B cell (primary cell): ENCODE measurements at regions not wholly inside any gene's neighbourhood (a gene's known extent, or its start where the extent isn't known, plus 50 kb on each side); places are given as distances from the start of the nearest gene placed in this dataset.

Source experiments
- ATAC-seq: fragments of 200-7000 bp; cut with Tn5 transposase; one replicate; pipeline ENCODE4 v1.10.0; 2021; ENCODE audit warnings: low read depth, mild to moderate bottlenecking, moderate number of reproducible peaks, moderate library complexity
- CTCF ChIA-PET: fragments of 350-600 bp; sonication (Branson Sonifier 250); formaldehyde crosslinking; loops from one replicate; lab custom pipeline; 2021; ENCODE audit warnings: antibody characterized with exemption, inconsistent platforms; lab: Charles Lee
- POLR2A ChIA-PET: fragments of 350-600 bp; sonication (Branson Sonifier 250); formaldehyde crosslinking; loops from one replicate; lab custom pipeline; 2021; ENCODE audit warnings: antibody characterized with exemption; lab: Charles Lee
- DNase-seq: peaks from one replicate; pipeline ENCODE4 v3.0.0; 2013
- H2AFZ ChIP-seq: 2 replicates; pipeline ENCODE4 v1.6.1; 2012; ENCODE audit warnings: mild to moderate bottlenecking, low read depth, low read length; ENCODE audit not compliant: insufficient read depth, poor library complexity, severe bottlenecking
- H3K27ac ChIP-seq, 2 donors: 1 replicate in 1 of 2; 2 replicates in 1 of 2; pipeline ENCODE4 v1.5.1; 2012 to 2013; ENCODE audit warnings: low read length in 2 of 2, mild to moderate bottlenecking in 2 of 2, moderate library complexity in 1 of 2
- H3K27me3 ChIP-seq, 4 experiments: fragments of 200-600 bp in 1 of 4; sonication (generic) in 1 of 4; replicated peaks in 1 of 4; 1 replicate in 2 of 4; 2 replicates in 2 of 4; pipeline versions ENCODE4 v1.6.1 to v1.7.0; 2013 to 2016; ENCODE audit warnings: low read length in 3 of 4, mild to moderate bottlenecking in 2 of 4, mixed read lengths in 1 of 4, moderate library complexity in 1 of 4; ENCODE audit not compliant: insufficient read depth in 4 of 4, control insufficient read depth in 3 of 4; ENCODE audit errors: control extremely low read depth in 1 of 4
- H3K36me3 ChIP-seq, 2 experiments: replicated peaks in 1 of 2; 1 replicate in 1 of 2; 2 replicates in 1 of 2; pipeline versions ENCODE4 v1.6.1 to v1.7.1; 2013; ENCODE audit warnings: low read length in 1 of 2; ENCODE audit not compliant: insufficient read depth in 2 of 2, control insufficient read depth in 1 of 2; ENCODE audit errors: control extremely low read depth in 1 of 2, extremely low read depth in 1 of 2
- H3K4me1 ChIP-seq, 2 donors: fragments of 200-600 bp in 1 of 2; sonication (generic) in 1 of 2; 1 replicate in 1 of 2; 2 replicates in 1 of 2; pipeline versions ENCODE4 v1.5.1 to v1.6.1; 2013 to 2017; ENCODE audit warnings: low read length in 2 of 2; ENCODE audit not compliant: control insufficient read depth in 2 of 2, insufficient read depth in 2 of 2
- H3K4me2 ChIP-seq: replicated peaks from 2 replicates; pipeline ENCODE3; 2012; ENCODE audit warnings: mild to moderate bottlenecking, low read depth, low read length; ENCODE audit not compliant: poor library complexity, severe bottlenecking
- H3K4me3 ChIP-seq, 5 experiments: fragments of 200-600 bp in 1 of 5; sonication (generic) in 1 of 5; 1 replicate in 3 of 5; 2 replicates in 2 of 5; pipeline versions ENCODE4 v1.5.1 to v1.7.0; 2011 to 2016; ENCODE audit warnings: low read length in 4 of 5, mild to moderate bottlenecking in 4 of 5, low read depth in 2 of 5, control low read depth in 1 of 5, moderate library complexity in 1 of 5; ENCODE audit not compliant: insufficient read depth in 1 of 5; ENCODE audit errors: control extremely low read depth in 1 of 5, extremely low read depth in 1 of 5
- H3K79me2 ChIP-seq: fragments of 200-600 bp; sonication (generic); one replicate; pipeline ENCODE4 v1.6.0; 2016; ENCODE audit warnings: low read length; ENCODE audit not compliant: control insufficient read depth, insufficient read depth
- H3K9ac ChIP-seq: fragments of 200-600 bp; sonication (generic); 2 replicates; pipeline ENCODE4 v1.6.1; 2017; ENCODE audit warnings: mild to moderate bottlenecking, low read length, moderate library complexity
- H3K9me3 ChIP-seq, 3 donors: one replicate each; pipeline versions ENCODE4 v1.6.1 to v1.7.1; 2013; ENCODE audit warnings: low read length in 2 of 3; ENCODE audit not compliant: control insufficient read depth in 2 of 3, insufficient read depth in 1 of 3; ENCODE audit errors: control extremely low read depth in 1 of 3
- H4K20me1 ChIP-seq: 2 replicates; pipeline ENCODE4 v1.6.0; 2012; ENCODE audit warnings: mild to moderate bottlenecking, low read length; ENCODE audit not compliant: insufficient read depth, control insufficient read depth, poor library complexity, severe bottlenecking
- H3K27ac Mint-ChIP-seq: one replicate; pipeline ENCODE4 v1.8.0; 2021; ENCODE audit warnings: mixed read lengths
- H3K27me3 Mint-ChIP-seq: one replicate; pipeline ENCODE4 v1.8.0; 2021; ENCODE audit warnings: mixed read lengths
- H3K4me1 Mint-ChIP-seq: one replicate; pipeline ENCODE4 v1.8.0; 2021; ENCODE audit warnings: mixed read lengths
- H3K4me3 Mint-ChIP-seq: one replicate; pipeline ENCODE4 v1.8.0; 2021; ENCODE audit warnings: mixed read lengths
- H3K9me3 Mint-ChIP-seq: one replicate; pipeline ENCODE4 v1.8.0; 2022; ENCODE audit warnings: mixed read lengths; ENCODE audit not compliant: insufficient read depth
- CTCF ChIP-seq: fragments of 200-600 bp; IDR thresholded peaks from one replicate; pipeline ENCODE4 v1.8.0; 2022; ENCODE audit warnings: antibody characterized with exemption, mild to moderate bottlenecking
- EZH2 ChIP-seq: IDR thresholded peaks from 2 replicates; pipeline ENCODE4 v1.6.1; 2012; ENCODE audit warnings: borderline replicate concordance, low read depth, mild to moderate bottlenecking, moderate library complexity, low read length; ENCODE audit not compliant: insufficient read depth, poor library complexity, severe bottlenecking
- WGBS: methylation state at CpG from one replicate; pipeline ENCODE4 v1.1.5; 2013; ENCODE audit warnings: missing lambda C conversion rate; ENCODE audit not compliant: insufficient coverage; 5-methylcytosine and 5-hydroxymethylcytosine counted together
- intact Hi-C: fragments of 100-400 bp; cut with micrococcal nuclease; formaldehyde crosslinking; loops from one replicate; pipeline ENCODE4 v1.10.0; 2022

GRCh38 chr10:129027906-129028305 lies 439.1 kb upstream of the MGMT start:
- H3K4me1 Mint-ChIP-seq, result no peaks in the 10 kb centered on the region

GRCh38 chr10:129028451-129028850 lies 438.6 kb upstream of the MGMT start:
- CTCF ChIA-PET, result interaction anchor here (0.7 kb wide), 1 partner anchor 632 kb away, joined by 3 read pairs; no protein-coding TSS in a partner anchor

More at GRCh38 chr10:129027906-129028305, 439.1 kb upstream of the MGMT start:
- Histone ChIP-seq H3K79me2 (no peaks in the 10 kb centered on the region), H3K4me3 (no peak overlapping the region), H3K4me1 (no peaks in the 10 kb centered on the region), H3K4me2 (no peak overlapping the region), H3K9ac (no peak overlapping the region), H3K9me3 (no peaks in the 10 kb centered on the region), H3K27ac (no peak overlapping the region), H3K27me3 (no peaks in the 10 kb centered on the region), H4K20me1 (no peaks in the 10 kb centered on the region), H2AFZ (no peak overlapping the region), H3K36me3 (no peaks in the 10 kb centered on the region)
- DNase-seq (no peak), ATAC-seq (no peak)
- ChIA-PET POLR2A (no interaction called here), CTCF (interaction anchor here (0.6 to 0.9 kb wide), 2 partner anchors 10 to 1099 kb away, joined by 3 to 4 read pairs; no protein-coding TSS in a partner anchor)
- intact Hi-C loops, result no loop called here
- no peaks in the 10 kb centered on the region for H3K9me3 Mint-ChIP-seq
- H3K4me3 Mint-ChIP-seq, result no peak overlapping the region
- WGBS, result no CpG with 5 or more reads among the region's 5 CpGs
- H3K27me3 Mint-ChIP-seq, result peaks cover 10% of the 10 kb centered on the region
- H3K27ac Mint-ChIP-seq, result no peak overlapping the region
- TF ChIP-seq EZH2, result no peak
- no peak for TF ChIP-seq CTCF

More at GRCh38 chr10:129028451-129028850, 438.6 kb upstream of the MGMT start:
- peaks cover 14% of the 10 kb centered on the region for H3K27me3 Mint-ChIP-seq
- no peak for DNase-seq
- Histone ChIP-seq H3K27ac (no peak overlapping the region), H4K20me1 (no peaks in the 10 kb centered on the region), H3K9ac (no peak overlapping the region), H3K4me2 (no peak overlapping the region), H3K79me2 (no peaks in the 10 kb centered on the region), H3K4me3 (no peak overlapping the region), H2AFZ (no peak overlapping the region), H3K9me3 (no peaks in the 10 kb centered on the region), H3K4me1 (no peaks in the 10 kb centered on the region), H3K36me3 (no peaks in the 10 kb centered on the region), H3K27me3 (no peaks in the 10 kb centered on the region)
- no peaks in the 10 kb centered on the region for H3K4me1 Mint-ChIP-seq
- H3K27ac Mint-ChIP-seq, result no peak overlapping the region
- no peak overlapping the region for H3K4me3 Mint-ChIP-seq
- TF ChIP-seq CTCF (no peak), EZH2 (no peak)
- intact Hi-C loops, result no loop called here
- no CpG with 5 or more reads among the region's 7 CpGs for WGBS
- POLR2A ChIA-PET, result no interaction called here
- H3K9me3 Mint-ChIP-seq, result no peaks in the 10 kb centered on the region
- no peak for ATAC-seq
